Ascending aorta (tissue), 2 donors: ENCODE measurements at regions not wholly inside any gene's neighbourhood (a gene's known extent, or its start where the extent isn't known, plus 50 kb on each side); places are given as distances from the start of the nearest gene placed in this dataset.

ENCODE experiments used
- DNase-seq, 2 donors: peaks; one replicate each; pipeline ENCODE4 v3.0.0-alpha.2; 2019; ENCODE audit warnings: low spot score in 2 of 2
- H3K27ac ChIP-seq, 2 donors: fragments of 200-600 bp; sonication (generic); one replicate each; pipeline ENCODE4 v1.5.1; 2016 to 2017; ENCODE audit warnings: mild to moderate bottlenecking in 1 of 2
- H3K27me3 ChIP-seq: fragments of 200-600 bp; sonication (generic); one replicate; pipeline ENCODE4 v1.5.1; 2017
- H3K36me3 ChIP-seq, 2 donors: fragments of 200-600 bp; sonication (generic); one replicate each; pipeline ENCODE4 v1.5.1; 2016
- H3K4me1 ChIP-seq, 2 donors: fragments of 200-600 bp; sonication (generic); one replicate each; pipeline ENCODE4 v1.5.1; 2016 to 2017; ENCODE audit warnings: mild to moderate bottlenecking in 1 of 2
- H3K4me3 ChIP-seq, 2 donors: fragments of 200-600 bp; sonication (generic); one replicate each; pipeline ENCODE4 v1.5.1; 2016 to 2017; ENCODE audit warnings: mild to moderate bottlenecking in 1 of 2
- H3K9me3 ChIP-seq, 2 donors: fragments of 200-600 bp; sonication (generic); one replicate each; pipeline ENCODE4 v1.5.1; 2016
- intact Hi-C: fragments of 100-400 bp; cut with DNase I; formaldehyde crosslinking; loops from one replicate; pipeline ENCODE4 v1.15.1; 2023
- TF ChIP-seq, protein P1 (sequence below), 3 experiments: fragments of 200-600 bp in 2 of 3; fragments of 450-650 bp in 1 of 3; sonication (generic) in 2 of 3; IDR thresholded peaks; one replicate each; pipeline ENCODE4 v1.5.1; 2016 to 2019; ENCODE audit warnings: antibody characterized with exemption in 3 of 3, mild to moderate bottlenecking in 1 of 3, moderate library complexity in 1 of 3

- Histone ChIP-seq H3K27me3 (no peaks in the 10 kb centered on the region), H3K4me1 (no peaks in the 10 kb centered on the region), H3K4me3 (no peak overlapping the region), H3K36me3 (no peaks in the 10 kb centered on the region), H3K9me3 (no peaks in the 10 kb centered on the region), H3K27ac (no peak overlapping the region)
- intact Hi-C loops: no loop called here
- no peak for DNase-seq
- TF ChIP-seq, protein P1, sequence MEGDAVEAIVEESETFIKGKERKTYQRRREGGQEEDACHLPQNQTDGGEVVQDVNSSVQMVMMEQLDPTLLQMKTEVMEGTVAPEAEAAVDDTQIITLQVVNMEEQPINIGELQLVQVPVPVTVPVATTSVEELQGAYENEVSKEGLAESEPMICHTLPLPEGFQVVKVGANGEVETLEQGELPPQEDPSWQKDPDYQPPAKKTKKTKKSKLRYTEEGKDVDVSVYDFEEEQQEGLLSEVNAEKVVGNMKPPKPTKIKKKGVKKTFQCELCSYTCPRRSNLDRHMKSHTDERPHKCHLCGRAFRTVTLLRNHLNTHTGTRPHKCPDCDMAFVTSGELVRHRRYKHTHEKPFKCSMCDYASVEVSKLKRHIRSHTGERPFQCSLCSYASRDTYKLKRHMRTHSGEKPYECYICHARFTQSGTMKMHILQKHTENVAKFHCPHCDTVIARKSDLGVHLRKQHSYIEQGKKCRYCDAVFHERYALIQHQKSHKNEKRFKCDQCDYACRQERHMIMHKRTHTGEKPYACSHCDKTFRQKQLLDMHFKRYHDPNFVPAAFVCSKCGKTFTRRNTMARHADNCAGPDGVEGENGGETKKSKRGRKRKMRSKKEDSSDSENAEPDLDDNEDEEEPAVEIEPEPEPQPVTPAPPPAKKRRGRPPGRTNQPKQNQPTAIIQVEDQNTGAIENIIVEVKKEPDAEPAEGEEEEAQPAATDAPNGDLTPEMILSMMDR (IDR thresholded peaks at IDR 0.05): no peak
These were observed 515.2 kb downstream of the BCL11B start for GRCh38 chr14:98756749-98757148.

DNA sequence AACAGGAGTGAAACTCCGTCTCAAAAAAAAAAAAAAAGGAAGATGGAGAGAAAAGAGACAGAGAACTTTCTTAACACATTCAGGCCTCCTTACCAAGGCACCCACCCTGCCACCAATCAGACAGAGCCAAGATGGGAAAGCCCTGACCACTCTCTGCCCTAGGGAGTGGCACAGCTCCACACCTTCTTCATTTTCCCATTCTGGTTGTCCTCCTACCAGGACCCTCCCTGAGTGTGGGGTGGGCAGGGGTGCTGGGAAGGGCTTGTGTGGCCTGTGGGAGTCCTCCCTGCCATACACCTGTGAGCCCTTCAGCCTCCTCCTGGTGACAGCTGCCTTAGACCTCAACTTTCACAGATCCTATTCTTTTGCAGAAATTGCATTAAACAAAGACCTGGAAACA lies 513.6 kb downstream of the BCL11B start:
- DNase-seq: no peak

DNA sequence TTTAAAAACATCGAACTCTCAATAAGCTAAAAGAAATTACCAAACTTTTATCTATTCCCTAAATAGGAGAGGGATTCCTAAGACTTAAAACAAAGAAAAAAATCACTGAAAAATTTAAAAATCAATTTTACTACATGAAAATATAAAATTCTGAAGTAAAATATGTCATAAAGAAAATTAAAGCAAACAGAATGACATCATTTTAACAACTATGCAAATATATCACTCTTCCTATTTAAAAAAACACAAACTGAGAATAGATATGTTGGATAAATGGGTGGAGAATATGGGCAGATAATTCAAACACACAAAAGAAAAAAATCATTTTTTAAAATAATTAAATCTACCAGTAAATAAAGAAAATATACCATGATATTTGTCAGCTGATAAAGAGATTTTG lies 510.0 kb downstream of the BCL11B start:
- H3K4me3 ChIP-seq: no peak overlapping the region
- DNase-seq: no peak
- H3K9me3 ChIP-seq: no peaks in the 10 kb centered on the region
- no peak overlapping the region for H3K27ac ChIP-seq
- TF ChIP-seq, protein P1 (IDR thresholded peaks at IDR 0.05): no peak
- no peaks in the 10 kb centered on the region for H3K4me1 ChIP-seq
- no peaks in the 10 kb centered on the region for H3K36me3 ChIP-seq
- H3K27me3 ChIP-seq: no peaks in the 10 kb centered on the region
- intact Hi-C loops: no loop called here

More for the DNA sequence above, 513.6 kb downstream of the BCL11B start:
- H3K9me3 ChIP-seq: no peaks in the 10 kb centered on the region
- no peaks in the 10 kb centered on the region for H3K4me1 ChIP-seq
- no peak overlapping the region for H3K4me3 ChIP-seq
- H3K27ac ChIP-seq: no peak overlapping the region
- intact Hi-C loops: no loop called here
- TF ChIP-seq, protein P1 (IDR thresholded peaks at IDR 0.05): no peak
- no peaks in the 10 kb centered on the region for H3K36me3 ChIP-seq
- no peaks in the 10 kb centered on the region for H3K27me3 ChIP-seq

- TF ChIP-seq, protein P1 (IDR thresholded peaks at IDR 0.05): no peak
- DNase-seq: no peak
- Histone ChIP-seq H3K4me3 (no peak overlapping the region), H3K36me3 (no peaks in the 10 kb centered on the region), H3K27me3 (no peaks in the 10 kb centered on the region), H3K4me1 (no peaks in the 10 kb centered on the region), H3K27ac (no peak overlapping the region), H3K9me3 (no peaks in the 10 kb centered on the region)
- intact Hi-C loops: no loop called here
These were observed 505.2 kb downstream of the BCL11B start for GRCh38 chr14:98766818-98767217.

DNA sequence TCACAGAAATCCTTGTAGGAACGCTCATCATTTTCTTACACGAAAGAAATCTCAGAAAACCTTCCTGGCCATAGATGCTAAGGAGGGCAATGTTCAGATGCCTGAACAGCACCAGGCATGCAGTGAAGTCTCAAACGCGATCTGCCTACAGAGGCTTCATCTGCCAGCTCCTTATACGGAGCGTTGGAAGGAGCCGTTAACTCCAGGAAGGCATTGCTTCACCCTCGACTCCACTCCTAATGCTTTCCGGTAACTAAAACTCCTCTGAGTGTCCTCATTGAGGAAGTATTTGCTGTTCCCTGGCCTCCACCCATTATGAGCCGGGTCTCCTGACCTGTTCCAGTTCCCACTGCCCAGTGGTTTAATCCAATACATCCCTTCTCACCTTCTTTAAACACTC lies 502.7 kb downstream of the BCL11B start:
- Histone ChIP-seq H3K27ac (no peak overlapping the region), H3K36me3 (no peaks in the 10 kb centered on the region), H3K4me3 (no peak overlapping the region), H3K9me3 (no peaks in the 10 kb centered on the region), H3K27me3 (no peaks in the 10 kb centered on the region), H3K4me1 (no peaks in the 10 kb centered on the region)
- no peak for DNase-seq
- intact Hi-C loops: no loop called here
- TF ChIP-seq, protein P1 (IDR thresholded peaks at IDR 0.05): no peak

DNA sequence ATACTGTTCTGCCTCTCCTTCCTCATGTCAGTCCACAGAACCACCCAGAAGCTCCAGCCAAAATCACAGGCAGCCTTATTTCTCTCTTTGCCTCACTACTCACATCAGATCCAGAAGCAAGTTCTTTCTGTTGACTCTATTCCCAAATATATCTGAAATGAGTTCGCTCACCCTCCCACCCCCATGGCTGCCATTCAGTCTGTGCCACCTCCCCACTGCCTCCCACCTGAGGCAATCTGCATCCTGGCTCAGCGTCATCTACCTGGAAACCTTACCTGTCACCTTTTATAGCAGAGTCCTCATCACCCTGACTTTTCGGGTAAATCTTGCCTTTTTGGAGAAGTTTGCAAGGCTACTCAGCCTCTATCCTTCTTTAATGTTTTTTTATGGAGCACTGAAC lies 501.8 kb downstream of the BCL11B start:
- Histone ChIP-seq H3K9me3 (no peaks in the 10 kb centered on the region), H3K36me3 (no peaks in the 10 kb centered on the region), H3K27ac (no peak overlapping the region), H3K4me3 (no peak overlapping the region), H3K27me3 (no peaks in the 10 kb centered on the region), H3K4me1 (no peaks in the 10 kb centered on the region)
- TF ChIP-seq, protein P1 (IDR thresholded peaks at IDR 0.05): no peak
- intact Hi-C loops: no loop called here
- DNase-seq: no peak
